ENCODE measurements at regions not wholly inside any gene's neighbourhood (a gene's known extent, or its start where the extent isn't known, plus 50 kb on each side); places are given as distances from the start of the nearest gene placed in this dataset.
"Not testable (repeated sequence)": the region's sequence is repeated elsewhere in the genome, so short reads cannot be mapped to it uniquely, and the experiment has no call there.

DNA sequence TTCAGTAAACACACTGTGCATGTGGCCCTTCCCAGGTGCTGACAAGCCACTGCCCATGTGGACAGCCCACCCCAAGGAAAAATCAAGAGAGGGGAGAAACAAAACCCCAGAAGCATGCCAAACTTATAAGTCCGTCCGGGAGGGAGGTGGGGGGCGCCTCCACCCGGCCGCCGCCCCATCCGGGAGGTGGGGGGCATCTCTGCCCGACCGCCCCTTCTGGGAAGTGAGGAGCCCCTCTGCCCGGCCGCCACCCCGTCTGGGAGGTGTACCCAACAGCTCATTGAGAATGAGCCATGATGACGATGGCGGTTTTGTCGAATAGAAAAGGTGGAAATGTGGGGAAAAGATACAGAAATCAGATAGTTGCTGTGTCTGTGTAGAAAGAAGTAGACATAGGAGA is 53.8 kb upstream of the C2CD4B start:
- DNase-seq = no peak

DNA sequence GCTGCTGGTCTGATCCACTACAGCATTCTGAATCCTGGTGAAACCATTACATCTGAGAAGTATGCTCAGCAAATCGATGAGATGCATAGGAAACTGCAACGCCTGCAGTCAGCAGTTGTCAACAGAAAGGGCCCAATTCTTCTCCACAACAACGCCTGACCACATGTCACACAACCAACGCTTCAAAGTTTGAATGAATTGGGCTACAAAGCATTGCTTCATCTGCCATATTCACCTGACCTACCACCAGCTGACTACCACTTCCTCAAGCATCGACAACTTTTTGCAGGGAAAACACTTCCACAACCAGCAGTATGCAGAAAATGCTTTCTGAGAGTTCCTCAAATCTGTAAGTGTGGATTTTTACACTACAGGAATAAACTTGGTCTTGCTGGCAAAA is 54.7 kb upstream of the C2CD4B start:
- DNase-seq = no peak

DNA sequence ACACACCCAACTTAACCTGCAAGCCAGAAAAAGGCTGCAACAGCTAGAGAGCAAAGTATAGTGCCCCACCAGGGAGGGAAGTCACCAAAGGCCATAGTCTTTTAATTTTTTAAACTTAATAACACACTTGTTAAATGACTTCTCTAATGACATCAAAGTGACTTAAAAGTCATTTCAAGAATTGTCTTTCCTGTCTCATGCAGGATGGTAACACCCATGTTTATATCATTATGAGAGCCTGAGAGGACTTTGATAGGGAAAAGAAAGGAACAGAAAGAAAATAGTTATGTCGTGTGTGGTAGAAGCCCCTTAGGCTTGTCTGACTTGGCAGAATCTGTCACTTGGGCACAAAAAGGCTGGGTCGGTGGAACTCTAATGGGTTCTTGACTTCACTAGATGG is 57.9 kb upstream of the C2CD4B start:
- no peak for DNase-seq

DNA sequence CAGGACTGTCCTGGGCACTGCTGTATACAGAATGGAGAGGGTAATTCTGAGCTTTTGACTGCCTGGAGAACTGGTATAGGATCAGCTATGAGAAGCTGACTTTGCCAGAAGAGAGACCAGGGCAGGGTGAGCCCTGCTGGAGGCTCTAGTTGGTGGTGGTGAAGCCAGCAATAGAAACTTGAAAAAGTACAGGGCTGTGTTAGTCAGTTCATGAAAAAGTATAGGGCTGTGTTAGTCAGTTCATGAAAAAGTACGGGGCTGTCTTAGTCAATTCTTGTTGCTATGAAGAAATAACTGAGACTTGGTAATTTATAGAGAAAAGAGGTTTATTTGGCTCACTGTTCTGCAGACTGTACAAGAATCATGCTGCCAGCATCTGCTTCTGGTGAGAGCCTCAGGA is 63.5 kb upstream of the C2CD4B start:
- DNase-seq = no peak

DNA sequence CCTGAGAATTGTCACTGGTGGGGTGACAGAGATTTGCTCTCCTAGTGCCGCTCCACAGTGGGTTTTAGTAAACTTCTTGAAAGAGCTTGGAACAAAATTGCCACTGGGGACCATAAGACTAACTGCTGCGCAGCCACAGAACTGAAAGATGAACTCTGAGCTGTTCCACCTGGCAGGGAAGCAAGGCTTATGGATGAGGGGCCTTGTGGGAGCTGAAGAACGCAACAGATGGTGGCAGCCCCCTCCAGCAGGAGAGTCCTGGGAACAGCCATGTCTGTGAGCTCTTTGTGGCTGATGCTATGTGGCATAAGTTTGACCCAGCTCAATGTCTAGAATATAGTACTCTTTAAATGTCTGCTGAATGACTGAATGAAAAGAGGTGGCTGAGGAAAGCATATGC is 66.8 kb upstream of the C2CD4B start:
- DNase-seq = no peak

DNA sequence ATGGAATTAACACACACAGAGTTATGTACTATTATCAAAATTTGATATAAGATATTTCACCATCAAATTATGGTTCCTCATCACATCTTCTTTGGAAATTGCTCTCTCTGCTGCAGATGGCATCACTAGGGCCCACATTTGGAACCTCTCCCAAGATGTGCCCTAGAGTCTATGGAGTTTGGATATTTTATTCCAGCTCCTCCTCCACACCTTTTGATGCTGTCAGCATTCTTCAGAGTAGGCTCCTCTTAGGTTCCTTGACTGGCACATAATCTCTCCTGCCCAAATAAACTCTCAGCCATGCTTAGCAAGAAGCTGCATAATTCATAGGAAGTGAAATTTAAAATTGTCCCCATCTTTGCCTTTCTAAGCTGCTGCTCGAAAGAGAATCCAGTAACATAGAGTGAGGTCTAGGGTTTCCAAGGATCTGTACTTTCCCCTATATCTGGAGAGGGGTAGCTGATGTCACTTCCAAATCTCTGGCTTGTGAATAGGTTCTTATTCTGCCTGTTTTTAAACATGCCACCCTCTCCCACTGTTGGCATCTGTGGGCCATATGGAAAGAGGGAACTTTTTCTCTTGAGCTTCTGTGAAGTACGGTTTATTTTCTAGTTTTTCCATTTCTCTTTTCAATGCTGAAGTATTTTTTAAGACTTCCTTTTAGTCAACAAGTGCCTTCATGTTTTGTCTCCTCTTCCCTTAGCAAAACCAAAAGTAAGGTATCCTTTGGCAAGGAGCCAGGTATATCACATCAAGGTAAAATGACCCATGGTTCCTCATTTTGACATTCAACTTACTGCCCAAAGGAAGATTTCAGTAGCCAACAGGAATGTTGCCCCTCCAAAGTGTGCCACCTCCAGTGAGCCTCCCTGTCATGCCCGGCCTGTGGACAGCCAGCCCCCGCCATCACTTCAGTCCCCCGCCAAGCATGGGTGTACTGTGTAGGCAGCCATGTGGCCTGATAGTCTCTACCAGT is 75.3 kb upstream of the C2CD4B start:
- DNase-seq = no peak

DNA sequence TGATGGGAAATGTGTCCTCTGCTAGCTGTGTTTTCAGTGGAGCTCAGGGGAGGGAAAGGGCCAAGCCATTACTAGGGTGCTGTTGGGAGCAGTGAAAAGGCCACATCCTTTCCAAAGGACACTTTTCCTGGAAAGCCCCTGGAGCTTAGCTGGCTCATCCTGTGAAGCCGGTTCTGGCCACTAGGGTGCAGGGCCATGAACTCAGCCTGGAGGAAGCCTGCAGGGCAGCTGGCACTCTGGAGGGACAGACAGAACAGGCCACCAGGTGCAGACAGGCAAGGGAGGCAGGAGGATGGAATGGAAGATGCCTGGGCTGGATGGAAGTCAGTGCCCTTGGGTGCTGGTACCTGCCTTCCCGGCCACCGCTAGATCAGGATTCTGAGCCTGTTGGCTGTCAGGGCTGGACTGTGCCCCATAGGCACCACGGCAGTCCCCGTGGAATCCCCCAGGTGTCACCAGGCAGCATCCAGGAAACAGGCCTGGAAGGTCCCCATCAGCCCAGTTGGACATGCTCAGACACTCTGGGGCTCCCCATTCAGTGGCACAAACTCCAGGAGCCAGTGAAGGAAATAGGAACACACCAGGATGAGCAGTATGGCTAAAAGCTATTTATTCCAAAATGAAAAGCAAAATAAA is 76.2 kb upstream of the C2CD4B start:
- no peak for DNase-seq

DNA sequence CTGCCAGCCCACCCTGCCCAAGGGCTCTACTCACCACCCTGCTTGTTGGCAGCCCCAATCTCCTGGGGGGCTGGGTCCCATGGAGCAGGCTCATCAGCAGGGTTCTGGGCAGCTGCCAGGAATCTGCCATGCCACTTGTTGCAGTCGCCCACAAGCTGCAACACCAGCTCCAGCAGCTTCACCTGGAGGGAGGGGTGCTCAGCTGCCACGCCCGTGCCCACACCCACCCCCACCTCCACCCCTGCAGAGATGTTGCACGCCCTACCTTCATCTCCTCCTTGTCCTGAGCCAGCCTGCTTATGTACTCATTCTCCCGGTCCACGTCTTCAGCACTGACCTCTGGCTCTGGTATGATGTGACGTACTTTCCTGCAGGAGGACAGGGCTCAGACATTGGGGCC is 77.9 kb upstream of the C2CD4B start:
- DNase-seq = no peak

DNA sequence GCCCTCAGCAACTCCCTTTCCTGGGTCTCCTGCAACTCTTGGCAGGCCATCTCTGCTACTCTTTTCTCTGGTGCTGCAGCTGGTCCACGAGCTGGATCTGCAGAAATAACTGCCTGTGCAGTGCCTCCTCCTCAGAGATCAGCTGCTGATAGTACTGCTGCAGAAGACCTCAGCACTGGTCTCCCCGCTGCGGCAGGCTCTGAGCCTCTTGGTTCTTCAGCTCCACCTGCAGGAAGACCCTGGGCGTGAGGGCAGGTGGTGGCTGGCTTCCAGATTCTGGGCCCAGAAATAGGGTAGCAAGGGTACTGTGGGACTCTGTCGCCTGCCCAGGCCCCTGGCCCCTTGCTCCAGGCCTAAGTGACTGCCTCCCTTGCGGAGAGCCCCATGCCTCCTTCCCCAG is 79.7 kb upstream of the C2CD4B start:
- no peak for DNase-seq

DNA sequence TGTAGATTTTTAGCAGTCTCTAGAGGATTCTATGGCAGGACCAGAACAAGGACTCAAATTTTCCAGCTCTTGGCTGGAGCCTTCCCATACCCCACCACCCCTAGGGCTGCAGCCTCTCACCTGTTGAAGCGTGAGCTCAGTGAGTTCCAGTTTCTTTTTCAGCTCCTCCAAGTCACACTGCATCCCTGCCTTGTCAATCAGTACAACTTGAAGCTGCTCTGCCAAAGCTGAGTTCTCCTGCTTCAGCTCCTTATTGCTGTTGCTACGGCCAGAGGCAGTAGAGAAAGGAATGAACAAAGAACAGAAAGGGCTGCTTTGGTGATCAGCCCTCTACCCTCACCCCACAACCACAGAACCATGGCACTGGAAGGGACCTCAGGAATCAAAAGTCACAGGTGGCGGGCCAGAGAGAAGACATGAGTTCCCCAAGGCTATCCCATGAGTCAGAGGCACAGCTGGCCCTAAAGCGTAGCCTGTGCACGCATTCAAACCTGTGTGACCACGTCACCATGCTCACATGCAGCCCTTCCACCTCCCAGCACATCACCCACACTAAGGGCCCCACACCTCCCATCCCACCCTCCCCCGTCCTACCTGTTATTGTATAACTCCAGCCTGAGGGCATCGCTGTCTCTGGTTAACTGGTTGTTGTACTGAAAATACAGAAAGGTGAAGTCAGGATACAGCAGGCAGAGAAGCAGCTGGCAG is 83.3 kb upstream of the C2CD4B start:
- no peak for DNase-seq

DNA sequence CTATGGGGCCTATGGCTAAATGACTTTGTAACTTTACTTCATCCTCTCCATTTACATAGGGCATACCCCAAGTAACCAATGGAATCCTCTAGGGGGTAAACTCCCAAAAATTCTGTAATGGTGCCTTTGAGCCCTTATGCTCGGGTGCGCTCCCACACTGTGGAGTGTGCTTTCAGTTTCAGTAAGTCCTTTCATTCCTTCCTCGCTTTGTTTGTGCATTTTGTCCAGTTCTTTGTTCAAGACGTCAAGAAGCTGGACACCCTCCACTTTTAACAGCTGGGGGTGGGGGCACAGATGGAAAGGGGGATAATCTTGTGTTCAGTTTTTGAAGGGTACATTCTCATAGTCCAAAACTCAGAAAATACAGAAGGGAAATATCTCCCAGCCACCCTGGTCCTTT is 84.4 kb upstream of the C2CD4B start:
- DNase-seq = no peak

DNA sequence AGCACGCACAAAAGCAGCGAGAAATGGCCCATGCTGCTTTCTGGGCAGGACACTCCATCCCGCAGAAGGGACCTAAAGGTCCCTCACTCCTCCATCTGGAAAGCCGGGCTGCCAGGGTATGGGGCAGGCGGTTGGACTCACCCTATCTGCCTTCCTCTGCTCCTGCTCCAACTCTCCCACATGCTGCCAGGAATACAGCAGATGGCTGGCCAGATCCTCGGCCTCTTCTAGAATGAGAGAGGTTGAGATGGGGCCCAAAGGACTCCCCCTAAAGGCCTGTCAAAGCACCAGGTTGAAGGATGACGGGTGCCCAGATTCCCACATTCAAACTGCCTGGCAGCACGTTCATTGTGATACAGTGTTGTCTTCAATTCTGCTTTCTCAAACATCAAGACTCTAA is 85.1 kb upstream of the C2CD4B start:
- DNase-seq = no peak

DNA sequence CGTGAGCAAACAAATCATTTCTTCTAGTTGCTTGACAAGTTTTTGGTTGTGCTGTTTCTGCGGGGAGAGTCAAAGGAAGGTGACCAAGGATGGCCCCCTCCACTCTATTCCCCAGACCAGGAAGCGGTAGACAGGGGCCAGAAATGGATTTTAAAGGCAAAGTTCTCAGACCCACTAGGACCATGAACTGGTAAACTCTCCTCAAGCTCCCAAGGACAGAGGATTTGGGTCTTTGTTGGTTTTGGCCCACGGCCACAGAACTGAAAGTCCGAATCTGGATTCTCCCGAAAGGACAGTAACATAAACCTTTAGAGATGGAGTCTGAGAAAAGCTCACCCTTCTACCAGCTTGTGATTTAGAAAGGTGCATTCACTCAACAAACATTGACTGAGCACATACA is 85.9 kb upstream of the C2CD4B start:
- DNase-seq = no peak

DNA sequence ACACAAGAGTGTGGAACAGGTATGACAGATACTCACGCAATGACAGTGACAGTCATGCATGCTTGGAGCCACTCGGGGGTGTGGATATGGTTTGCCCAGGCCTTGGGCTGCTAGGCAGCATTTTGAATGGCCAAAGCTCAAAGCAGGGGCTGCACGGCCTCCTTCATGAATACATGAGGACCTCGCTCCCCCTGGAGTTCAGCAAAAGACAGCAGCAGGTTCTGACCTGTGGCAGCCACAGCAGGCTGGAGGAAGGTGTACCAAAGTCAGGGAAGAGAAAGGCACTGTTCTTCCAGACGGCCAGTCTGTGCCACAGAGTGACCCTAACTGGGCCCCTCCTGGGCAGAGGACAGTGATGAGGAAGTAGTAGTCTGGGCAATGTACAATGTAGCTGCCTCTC is 88.2 kb upstream of the C2CD4B start:
- no peak for DNase-seq

DNA sequence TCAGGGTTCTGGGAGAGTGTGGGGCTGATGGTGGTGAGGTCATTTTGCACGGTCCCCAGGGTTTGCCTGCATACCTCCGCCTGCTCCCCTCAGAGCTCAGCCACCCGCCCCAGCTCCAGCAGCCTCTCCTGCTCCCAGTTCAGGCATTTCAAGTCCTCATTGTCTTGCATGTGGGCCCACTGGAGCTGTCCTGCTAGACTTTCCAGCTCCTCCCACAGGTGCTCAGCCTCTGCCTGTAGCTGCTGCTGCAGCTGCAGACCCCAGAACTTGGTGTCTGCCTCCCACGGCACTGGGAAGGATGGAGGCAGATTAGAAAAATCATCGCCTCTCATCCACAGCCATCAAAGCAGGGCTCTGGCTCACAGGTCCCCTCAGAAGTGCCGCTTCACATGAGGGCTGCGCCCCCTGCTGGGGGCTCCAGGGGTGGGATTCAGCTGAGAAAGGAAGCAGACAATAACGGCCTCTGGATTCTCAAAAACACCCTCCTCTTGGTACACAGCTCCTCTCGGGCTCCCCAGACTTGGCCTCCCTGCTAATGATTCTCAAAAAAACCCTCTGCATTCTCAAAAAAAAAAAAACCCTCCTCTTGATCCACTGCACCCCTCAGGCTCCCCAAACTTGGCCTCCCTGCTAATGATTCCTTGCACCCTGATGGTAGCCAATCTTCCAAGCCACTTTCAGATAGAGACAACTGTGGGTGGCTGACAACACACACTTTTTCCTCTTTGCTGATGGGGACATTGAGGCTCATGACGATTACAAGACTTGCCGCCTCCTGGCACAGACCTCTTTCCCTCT is 89.3 kb upstream of the C2CD4B start:
- DNase-seq = peak; percentile 73 to 75

DNA sequence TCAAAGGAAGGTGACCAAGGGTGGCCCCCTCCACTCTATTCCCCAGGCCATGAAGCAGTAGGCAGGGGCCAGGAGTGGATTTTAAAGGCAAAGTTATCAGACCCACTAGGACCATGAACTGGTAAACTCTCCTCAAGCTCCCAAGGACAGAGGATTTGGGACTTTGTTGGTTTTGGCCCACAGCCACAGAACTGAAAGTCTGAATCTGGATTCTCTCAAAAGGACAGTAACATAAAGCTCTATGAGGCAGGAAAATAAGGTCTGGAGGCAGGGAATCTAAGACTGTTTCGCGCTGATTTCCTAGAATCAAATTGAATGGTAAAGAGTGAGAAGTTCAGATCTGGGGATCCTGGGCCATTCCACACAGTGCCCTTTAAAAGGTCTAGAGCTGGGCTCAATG is 91.3 kb upstream of the C2CD4B start:
- DNase-seq = not testable (repeated sequence)

DNA sequence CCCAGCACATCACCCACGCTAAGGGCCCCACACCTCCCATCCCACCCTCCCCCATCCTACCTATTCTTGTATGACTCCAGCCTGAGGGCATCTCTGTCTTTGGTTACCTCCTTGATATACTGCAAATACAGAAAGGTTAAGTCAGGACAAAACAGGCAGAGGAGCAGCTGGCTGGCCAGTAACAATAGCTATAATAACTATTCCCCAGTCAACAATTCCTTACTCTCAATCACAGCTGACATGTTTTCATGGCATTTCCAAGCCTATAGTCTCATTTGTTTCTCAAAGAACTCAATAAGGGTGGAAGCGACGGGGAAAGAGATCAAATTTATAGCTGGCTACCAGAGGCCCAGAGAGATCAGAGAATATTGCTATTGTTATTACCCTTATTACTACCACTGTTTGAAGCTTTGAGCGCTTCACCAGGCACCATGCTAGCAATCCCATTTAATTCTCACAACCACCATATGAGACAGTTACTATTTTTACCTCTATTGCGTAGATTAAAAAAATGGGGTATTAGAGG is 93.0 kb upstream of the C2CD4B start:
- DNase-seq = no peak

DNA sequence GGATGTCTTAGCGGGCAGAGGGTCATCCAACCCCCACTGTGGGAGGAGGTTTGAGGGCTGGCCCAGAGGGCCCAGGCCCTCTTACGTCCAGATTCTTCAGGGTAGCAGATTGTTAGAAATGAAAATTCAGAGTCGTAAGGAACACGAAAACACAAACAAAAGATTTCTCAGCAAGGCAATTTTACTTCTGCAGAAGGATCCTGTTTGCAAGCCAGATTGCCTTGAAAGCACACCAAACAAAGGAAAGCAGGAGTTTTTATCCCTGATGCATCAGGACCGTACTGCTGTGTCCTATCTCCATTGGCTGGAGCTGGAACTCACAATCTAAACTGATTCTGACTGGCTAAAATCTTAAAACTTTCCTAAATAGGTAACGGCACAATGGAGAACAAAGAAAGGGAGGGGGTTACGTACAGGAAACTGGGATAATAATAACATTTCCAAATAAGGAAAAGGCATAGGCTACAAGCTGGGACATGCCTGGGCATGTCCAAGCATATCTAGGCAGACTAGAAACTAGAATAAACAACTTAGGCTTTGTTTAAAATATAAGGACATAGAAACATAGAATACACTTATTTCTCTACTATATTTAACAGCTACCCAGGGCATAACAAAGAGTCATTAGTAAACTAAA is 97.3 kb upstream of the C2CD4B start:
- DNase-seq = no peak

DNA sequence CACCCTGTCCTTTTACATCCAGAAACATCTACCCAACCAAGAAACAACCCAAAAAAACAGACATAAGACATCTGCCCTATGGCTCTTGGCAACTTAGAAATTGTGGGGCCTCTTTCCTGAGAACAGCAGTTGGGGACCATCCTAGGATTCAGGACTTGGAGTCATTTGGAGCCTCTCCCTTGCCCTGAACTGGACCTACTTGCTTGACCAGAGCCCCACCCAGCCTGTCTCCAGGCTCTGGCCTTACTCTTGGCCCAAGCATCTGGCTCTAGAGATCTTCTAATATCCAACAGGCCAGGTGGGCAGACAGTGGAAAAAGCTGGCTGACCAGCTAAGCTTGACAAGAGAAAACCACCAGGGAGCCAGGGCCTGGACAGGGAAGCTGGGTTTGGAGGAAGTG is 99.1 kb upstream of the C2CD4B start:
- DNase-seq = no peak

DNA sequence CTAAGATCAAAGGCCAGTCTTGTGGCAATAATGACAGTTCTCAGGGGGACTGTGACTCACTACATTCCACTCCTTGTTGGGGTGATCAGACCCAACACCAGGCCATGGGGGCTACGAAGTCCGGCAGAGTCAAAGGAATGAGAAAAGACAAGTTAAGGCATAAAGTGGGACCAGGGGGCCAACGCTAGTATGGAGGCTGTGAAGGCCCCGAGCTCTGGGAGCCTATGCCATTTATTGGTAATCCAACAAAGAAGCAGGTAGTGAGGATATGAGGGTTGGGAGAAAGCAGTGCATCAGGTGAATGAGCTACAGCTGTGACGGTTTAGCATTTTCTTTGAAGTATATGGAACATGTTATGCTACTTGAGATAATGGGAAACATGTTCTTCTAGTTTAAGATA is 104.4 kb upstream of the C2CD4B start:
- no peak for DNase-seq

DNA sequence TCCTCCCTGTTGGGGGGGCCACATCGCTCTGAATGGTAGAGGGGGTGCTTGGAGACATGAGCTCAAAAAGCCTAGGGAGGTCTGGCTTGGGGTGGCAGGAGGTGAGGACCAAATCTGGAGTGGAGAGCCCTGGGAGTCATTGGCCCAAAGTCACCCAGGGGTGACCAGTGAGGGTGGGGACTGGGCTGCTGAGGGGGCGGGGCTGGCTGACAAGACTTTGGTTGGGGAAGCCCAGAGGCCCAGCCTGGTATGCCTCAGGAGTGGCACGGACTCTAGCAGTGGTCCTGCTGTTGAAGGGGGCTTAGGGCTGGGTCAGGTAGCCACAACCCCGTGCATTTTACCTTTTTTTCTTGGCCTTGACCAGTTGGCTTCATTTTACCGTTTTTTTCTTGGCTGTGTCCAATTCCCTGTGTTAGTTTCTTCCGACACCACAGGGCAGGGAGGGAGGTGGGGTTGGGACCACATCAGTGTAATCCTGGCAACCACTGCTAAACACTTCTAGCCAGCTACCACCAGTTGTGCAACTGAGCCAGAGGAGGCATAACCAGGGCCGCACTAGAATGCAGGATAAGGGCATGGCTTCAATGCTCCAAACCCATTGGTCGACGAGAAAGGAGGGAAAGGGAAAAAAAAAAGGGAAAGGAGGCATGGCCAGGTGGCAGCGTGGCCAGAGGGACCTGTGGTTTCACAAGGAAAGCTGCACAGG is 105.3 kb upstream of the C2CD4B start:
- no peak for DNase-seq

DNA sequence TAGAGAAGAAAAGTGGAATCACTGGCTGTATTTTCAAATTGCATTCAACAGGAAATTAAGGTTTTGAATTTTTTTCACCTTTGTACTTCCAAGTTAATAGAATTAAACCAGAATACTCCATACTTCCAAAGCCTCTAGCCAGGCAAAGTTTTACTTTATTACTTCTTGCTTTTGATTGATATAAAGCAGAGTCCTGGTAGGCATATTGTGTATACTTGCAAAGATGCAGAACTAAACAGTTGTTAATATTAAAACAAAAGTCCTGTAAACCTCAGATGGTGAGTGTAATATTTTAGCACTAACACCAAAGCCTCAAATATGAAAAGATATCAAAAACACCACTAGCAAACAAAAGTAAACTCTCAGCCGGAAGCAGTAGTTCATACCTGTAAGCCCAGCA is 107.2 kb upstream of the C2CD4B start:
- DNase-seq = no peak

Data from stimulated activated CD4-positive, alpha-beta T cell treated with anti-CD3 and anti-CD28 coated beads, Interleukin-2, amount 100 ng/mL, for 48 hours (primary cell).